GM23248 (cell line): ENCODE measurements at regions not wholly inside any gene's neighbourhood (a gene's known extent, or its start where the extent isn't known, plus 50 kb on each side); places are given as distances from the start of the nearest gene placed in this dataset.

Source experiments
- DNase-seq: peaks from one replicate; pipeline ENCODE4 v3.0.0-alpha.2; 2015
- H2AFZ ChIP-seq: fragments of 200-600 bp; sonication (generic); 2 replicates; pipeline ENCODE4 v1.6.1; 2016; ENCODE audit warnings: antibody characterized with exemption
- H3F3A ChIP-seq: fragments of 200-600 bp; sonication (generic); 2 replicates; pipeline ENCODE4 v1.6.1; 2016; ENCODE audit warnings: mild to moderate bottlenecking, antibody characterized with exemption, mixed run types; ENCODE audit not compliant: insufficient read depth
- H3K27ac ChIP-seq: fragments of 200-600 bp; sonication (generic); 2 replicates; pipeline ENCODE4 v1.5.1; 2016; ENCODE audit warnings: mild to moderate bottlenecking
- H3K27me3 ChIP-seq: fragments of 200-600 bp; sonication (generic); replicated peaks from 2 replicates; pipeline ENCODE4 v1.6.1; 2016; ENCODE audit warnings: mild to moderate bottlenecking; ENCODE audit not compliant: insufficient read depth
- H3K36me3 ChIP-seq: fragments of 200-600 bp; sonication (generic); 2 replicates; pipeline ENCODE4 v1.6.1; 2016; ENCODE audit warnings: low read depth, mild to moderate bottlenecking
- H3K4me1 ChIP-seq: fragments of 200-600 bp; sonication (generic); 2 replicates; pipeline ENCODE4 v1.6.1; 2016; ENCODE audit warnings: mild to moderate bottlenecking; ENCODE audit not compliant: insufficient read depth
- H3K4me2 ChIP-seq: fragments of 200-600 bp; sonication (generic); one replicate; pipeline ENCODE4 v1.6.1; 2016; ENCODE audit warnings: mild to moderate bottlenecking; ENCODE audit not compliant: unreplicated experiment
- H3K4me3 ChIP-seq: fragments of 200-600 bp; sonication (generic); 2 replicates; pipeline ENCODE4 v1.5.1; 2016; ENCODE audit warnings: mild to moderate bottlenecking
- H3K79me2 ChIP-seq: fragments of 200-600 bp; sonication (generic); 2 replicates; pipeline ENCODE4 v1.6.1; 2016; ENCODE audit warnings: mild to moderate bottlenecking; ENCODE audit not compliant: insufficient read depth
- H3K9ac ChIP-seq: fragments of 200-600 bp; sonication (generic); 2 replicates; pipeline ENCODE4 v1.6.1; 2016; ENCODE audit warnings: mild to moderate bottlenecking
- H3K9me2 ChIP-seq: fragments of 200-600 bp; sonication (generic); 2 replicates; pipeline ENCODE4 v1.6.1; 2016; ENCODE audit warnings: mixed run types, mild to moderate bottlenecking, moderate library complexity; ENCODE audit not compliant: insufficient read depth
- H3K9me3 ChIP-seq: fragments of 200-600 bp; sonication (generic); one replicate; pipeline ENCODE4 v1.6.1; 2017; ENCODE audit warnings: low read depth
- H4K20me1 ChIP-seq: fragments of 200-600 bp; sonication (generic); 2 replicates; pipeline ENCODE4 v1.6.0; 2016; ENCODE audit not compliant: insufficient read depth
- EZH2 ChIP-seq: fragments of 200-600 bp; sonication (generic); IDR thresholded peaks from 2 replicates; pipeline ENCODE4 v1.6.1; 2018; ENCODE audit warnings: antibody characterized with exemption, mild to moderate bottlenecking; ENCODE audit not compliant: insufficient read depth, poor library complexity, severe bottlenecking
- EZH2phosphoT487 ChIP-seq: fragments of 200-600 bp; sonication (generic); IDR thresholded peaks from 2 replicates; pipeline ENCODE4 v1.6.1; 2018; ENCODE audit warnings: antibody characterized with exemption, moderate library complexity, mild to moderate bottlenecking, low read depth; ENCODE audit not compliant: insufficient read depth
- WGBS, 2 experiments: methylation state at CpG; one replicate each; pipeline ENCODE4 v1.1.6; 2015 to 2017; ENCODE audit warnings: low lambda C conversion rate in 2 of 2, low coverage in 1 of 2; ENCODE audit errors: missing lambda C conversion rate in 2 of 2; 5-methylcytosine and 5-hydroxymethylcytosine counted together
- in situ Hi-C: fragments of 300-500 bp; cut with MboI; formaldehyde crosslinking; loops from 2 replicates; pipeline ENCODE4 v1.15.0; 2020

GRCh38 chr12:113633678-113634332 is 162.1 kb upstream of the LHX5 start:
- in situ Hi-C loops = no loop called here
- TF ChIP-seq EZH2 (no peak), EZH2phosphoT487 (no peak)
- H2AFZ ChIP-seq = no peak overlapping the region
- no peaks in the 10 kb centered on the region for H3K4me1 ChIP-seq
- no peaks in the 10 kb centered on the region for H3K36me3 ChIP-seq
- H3K27me3 ChIP-seq = peaks cover 3% of the 10 kb centered on the region; the same call in 1 of the 2 replicates
- no peaks in the 10 kb centered on the region for H3K9me2 ChIP-seq
- no peak for DNase-seq
- H3K9me3 ChIP-seq = no peaks in the 10 kb centered on the region
- no peaks in the 10 kb centered on the region for H3K79me2 ChIP-seq
- H3F3A ChIP-seq = no peaks in the 10 kb centered on the region
- no peaks in the 10 kb centered on the region for H4K20me1 ChIP-seq
- H3K4me2 ChIP-seq = no peak overlapping the region
- H3K9ac ChIP-seq = no peak overlapping the region
- no peak overlapping the region for H3K27ac ChIP-seq
- no peak overlapping the region for H3K4me3 ChIP-seq

- no peaks in the 10 kb centered on the region for H3F3A ChIP-seq
- H3K9ac ChIP-seq = no peak overlapping the region
- no peaks in the 10 kb centered on the region for H3K27me3 ChIP-seq
- H3K9me2 ChIP-seq = no peaks in the 10 kb centered on the region
- H3K27ac ChIP-seq = no peak overlapping the region
- in situ Hi-C loops = no loop called here
- no peak overlapping the region for H3K4me3 ChIP-seq
- no peaks in the 10 kb centered on the region for H4K20me1 ChIP-seq
- H3K36me3 ChIP-seq = no peaks in the 10 kb centered on the region
- no peaks in the 10 kb centered on the region for H3K9me3 ChIP-seq
- no peaks in the 10 kb centered on the region for H3K79me2 ChIP-seq
- no peaks in the 10 kb centered on the region for H3K4me1 ChIP-seq
- no peak overlapping the region for H3K4me2 ChIP-seq
- H2AFZ ChIP-seq = no peak overlapping the region
- no peak for TF ChIP-seq EZH2
- no peak for TF ChIP-seq EZH2phosphoT487
- no peak for DNase-seq
Observed at GRCh38 chr12:113630625-113631024, 159.0 kb upstream of the LHX5 start.

- no peaks in the 10 kb centered on the region for H3K27me3 ChIP-seq
- H3K4me3 ChIP-seq = no peak overlapping the region
- TF ChIP-seq EZH2phosphoT487 (no peak), EZH2 (no peak)
- H3K9ac ChIP-seq = no peak overlapping the region
- no peaks in the 10 kb centered on the region for H3F3A ChIP-seq
- no peaks in the 10 kb centered on the region for H3K36me3 ChIP-seq
- no peak for DNase-seq
- H3K4me2 ChIP-seq = no peak overlapping the region
- H3K27ac ChIP-seq = no peak overlapping the region
- no peaks in the 10 kb centered on the region for H3K79me2 ChIP-seq
- in situ Hi-C loops = no loop called here
- WGBS, 2 experiments = 21 to 31% methylated on average over 2 of the region's 2 CpGs
- no peak overlapping the region for H2AFZ ChIP-seq
- no peaks in the 10 kb centered on the region for H3K4me1 ChIP-seq
- H3K9me2 ChIP-seq = no peaks in the 10 kb centered on the region
- no peaks in the 10 kb centered on the region for H4K20me1 ChIP-seq
- H3K9me3 ChIP-seq = no peaks in the 10 kb centered on the region
Observed at GRCh38 chr12:113625499-113625898, 153.8 kb upstream of the LHX5 start.

GRCh38 chr12:113622410-113622809 is 150.7 kb upstream of the LHX5 start:
- H3K4me3 ChIP-seq = no peak overlapping the region
- H3F3A ChIP-seq = no peaks in the 10 kb centered on the region
- no peak overlapping the region for H3K9ac ChIP-seq
- no peaks in the 10 kb centered on the region for H3K4me1 ChIP-seq
- no peak overlapping the region for H3K4me2 ChIP-seq
- H3K9me3 ChIP-seq = no peaks in the 10 kb centered on the region
- no peaks in the 10 kb centered on the region for H3K79me2 ChIP-seq
- H3K9me2 ChIP-seq = no peaks in the 10 kb centered on the region
- no peaks in the 10 kb centered on the region for H3K27me3 ChIP-seq
- no peaks in the 10 kb centered on the region for H4K20me1 ChIP-seq
- no peaks in the 10 kb centered on the region for H3K36me3 ChIP-seq
- no peak for DNase-seq
- H3K27ac ChIP-seq = no peak overlapping the region
- WGBS, 2 experiments = 17 to 25% methylated on average over 10 of the region's 10 CpGs
- in situ Hi-C loops = no loop called here
- no peak overlapping the region for H2AFZ ChIP-seq
- TF ChIP-seq EZH2 = no peak
- no peak for TF ChIP-seq EZH2phosphoT487

- H3K27me3 ChIP-seq = no peaks in the 10 kb centered on the region
- H4K20me1 ChIP-seq = no peaks in the 10 kb centered on the region
- no peaks in the 10 kb centered on the region for H3K9me2 ChIP-seq
- no peaks in the 10 kb centered on the region for H3F3A ChIP-seq
- no peaks in the 10 kb centered on the region for H3K9me3 ChIP-seq
- H2AFZ ChIP-seq = no peak overlapping the region
- no peak for DNase-seq
- no peaks in the 10 kb centered on the region for H3K79me2 ChIP-seq
- no peak overlapping the region for H3K4me2 ChIP-seq
- WGBS, 2 experiments = 60 to 61% methylated on average over 6 of the region's 6 CpGs
- no peak overlapping the region for H3K4me3 ChIP-seq
- H3K27ac ChIP-seq = no peak overlapping the region
- in situ Hi-C loops = no loop called here
- H3K9ac ChIP-seq = no peak overlapping the region
- no peaks in the 10 kb centered on the region for H3K4me1 ChIP-seq
- no peaks in the 10 kb centered on the region for H3K36me3 ChIP-seq
- TF ChIP-seq EZH2 (no peak), EZH2phosphoT487 (no peak)
Observed at GRCh38 chr12:113620437-113620976, 148.8 kb upstream of the LHX5 start.
